ENCODE measurements at regions not wholly inside any gene's neighbourhood (a gene's known extent, or its start where the extent isn't known, plus 50 kb on each side); places are given as distances from the start of the nearest gene placed in this dataset.

DNA sequence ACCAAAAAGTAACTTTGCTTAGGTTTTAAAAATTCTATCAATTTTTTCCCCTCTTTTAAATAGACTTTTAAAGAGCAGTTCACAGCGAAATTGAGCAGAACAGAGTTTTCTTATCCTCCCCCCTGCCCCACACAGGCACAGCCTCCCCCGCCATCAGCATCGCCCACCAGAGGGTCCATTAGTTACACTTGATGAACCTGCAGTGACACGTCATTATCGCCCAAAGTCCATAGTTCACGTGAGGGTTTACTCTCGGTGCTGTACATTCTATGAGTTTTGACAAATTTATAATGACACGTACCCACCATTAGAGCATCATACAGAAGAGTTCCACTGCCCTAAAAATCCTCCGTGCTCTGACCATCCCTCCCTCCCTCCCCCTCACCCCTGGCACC lies 58.4 kb downstream of the FZD10 start:
- H3K4me3 ChIP-seq (ENCODE audit: low read length) = no peak overlapping the region
- Mint-ChIP-seq H3K36me3 (ENCODE audit: low read depth) (no peaks in the 10 kb centered on the region), H3K4me1 (peaks cover 10% of the 10 kb centered on the region), H3K4me3 (no peak overlapping the region), H3K27ac (no peak overlapping the region), H3K27me3 (ENCODE audit: insufficient read depth) (peaks cover 7% of the 10 kb centered on the region), H3K9me3 (no peaks in the 10 kb centered on the region)
- no peaks in the 10 kb centered on the region for H3K4me1 ChIP-seq (ENCODE audit: control insufficient read depth, insufficient read depth, low read length)
- WGBS, 2 experiments (ENCODE audit: insufficient coverage in 1 of 2, insufficient read length in 1 of 2) = 20 to 30% methylated on average over 5 to 9 of the region's 9 CpGs
- DNase-seq = peak; percentile 41
- no peaks in the 10 kb centered on the region for H3K36me3 ChIP-seq (ENCODE audit: control insufficient read depth, insufficient read depth, low read length)
- peaks cover 65% of the 10 kb centered on the region for H3K27me3 ChIP-seq (ENCODE audit: control insufficient read depth, insufficient read depth, low read length, poor library complexity, severe bottlenecking)
- TF ChIP-seq, protein P1, sequence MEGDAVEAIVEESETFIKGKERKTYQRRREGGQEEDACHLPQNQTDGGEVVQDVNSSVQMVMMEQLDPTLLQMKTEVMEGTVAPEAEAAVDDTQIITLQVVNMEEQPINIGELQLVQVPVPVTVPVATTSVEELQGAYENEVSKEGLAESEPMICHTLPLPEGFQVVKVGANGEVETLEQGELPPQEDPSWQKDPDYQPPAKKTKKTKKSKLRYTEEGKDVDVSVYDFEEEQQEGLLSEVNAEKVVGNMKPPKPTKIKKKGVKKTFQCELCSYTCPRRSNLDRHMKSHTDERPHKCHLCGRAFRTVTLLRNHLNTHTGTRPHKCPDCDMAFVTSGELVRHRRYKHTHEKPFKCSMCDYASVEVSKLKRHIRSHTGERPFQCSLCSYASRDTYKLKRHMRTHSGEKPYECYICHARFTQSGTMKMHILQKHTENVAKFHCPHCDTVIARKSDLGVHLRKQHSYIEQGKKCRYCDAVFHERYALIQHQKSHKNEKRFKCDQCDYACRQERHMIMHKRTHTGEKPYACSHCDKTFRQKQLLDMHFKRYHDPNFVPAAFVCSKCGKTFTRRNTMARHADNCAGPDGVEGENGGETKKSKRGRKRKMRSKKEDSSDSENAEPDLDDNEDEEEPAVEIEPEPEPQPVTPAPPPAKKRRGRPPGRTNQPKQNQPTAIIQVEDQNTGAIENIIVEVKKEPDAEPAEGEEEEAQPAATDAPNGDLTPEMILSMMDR (conservative IDR thresholded peaks at IDR 0.05) = no peak
- no peak overlapping the region for H3K9ac ChIP-seq (ENCODE audit: extremely low read depth, low read length, poor library complexity, severe bottlenecking)
- H3K27ac ChIP-seq (ENCODE audit: low read depth, low read length) = no peak overlapping the region
- H3K9me3 ChIP-seq (ENCODE audit: control insufficient read depth, low read length) = no peaks in the 10 kb centered on the region

DNA sequence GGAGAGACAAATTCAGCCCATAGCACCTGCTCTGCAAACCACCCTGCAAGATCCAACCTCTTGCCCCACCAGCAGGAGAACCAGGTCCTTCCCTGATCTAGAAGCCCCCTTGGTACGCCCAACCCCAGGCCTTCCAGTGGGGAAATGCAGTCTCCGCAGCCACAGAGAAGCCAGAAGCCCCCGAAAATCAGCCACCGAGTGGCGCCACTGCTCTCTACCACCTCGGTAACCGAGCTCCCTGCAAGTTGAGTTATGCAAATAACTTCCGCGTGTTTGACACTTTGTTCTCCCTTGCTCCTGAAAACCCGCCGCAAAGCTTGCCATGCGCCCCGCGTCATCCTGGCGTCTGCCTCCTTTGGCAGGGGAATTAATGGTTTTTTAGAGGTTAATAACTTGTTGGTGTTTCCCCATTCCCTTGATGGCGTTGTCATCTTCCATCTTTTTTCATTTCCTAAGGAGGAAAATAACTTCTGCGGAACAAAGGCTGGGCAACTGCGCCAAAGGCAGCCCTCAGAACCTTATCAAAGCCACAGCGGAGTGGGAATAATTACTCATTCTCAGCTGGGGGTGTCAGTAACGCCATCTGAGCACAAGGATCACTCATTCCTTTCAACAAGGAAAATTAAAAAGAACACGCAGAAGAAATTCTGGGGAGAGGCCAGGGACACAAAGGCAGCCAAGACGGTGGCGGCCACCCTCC lies 60.4 kb downstream of the FZD10 start:
- H3K4me3 Mint-ChIP-seq = no peak overlapping the region
- H3K36me3 ChIP-seq (ENCODE audit: control insufficient read depth, insufficient read depth, low read length) = no peaks in the 10 kb centered on the region
- peak; percentile 88 for DNase-seq
- TF ChIP-seq, protein P1 (conservative IDR thresholded peaks at IDR 0.05) = peak; percentile 66
- H3K36me3 Mint-ChIP-seq (ENCODE audit: low read depth) = no peaks in the 10 kb centered on the region
- peaks cover 26% of the 10 kb centered on the region for H3K27me3 Mint-ChIP-seq (ENCODE audit: insufficient read depth)
- H3K27ac ChIP-seq (ENCODE audit: low read depth, low read length) = peak overlapping the region; percentile 4
- H3K27me3 ChIP-seq (ENCODE audit: control insufficient read depth, insufficient read depth, low read length, poor library complexity, severe bottlenecking) = peaks cover 71% of the 10 kb centered on the region
- 86 to 88% methylated on average over 16 to 23 of the region's 23 CpGs for WGBS, 2 experiments (ENCODE audit: insufficient coverage in 1 of 2, insufficient read length in 1 of 2)
- H3K4me1 Mint-ChIP-seq = peaks cover 10% of the 10 kb centered on the region
- no peak overlapping the region for H3K27ac Mint-ChIP-seq
- H3K4me1 ChIP-seq (ENCODE audit: control insufficient read depth, insufficient read depth, low read length) = no peaks in the 10 kb centered on the region
- no peaks in the 10 kb centered on the region for H3K9me3 Mint-ChIP-seq
- H3K9ac ChIP-seq (ENCODE audit: extremely low read depth, low read length, poor library complexity, severe bottlenecking) = no peak overlapping the region
- no peak overlapping the region for H3K4me3 ChIP-seq (ENCODE audit: low read length)
- no peaks in the 10 kb centered on the region for H3K9me3 ChIP-seq (ENCODE audit: control insufficient read depth, low read length)

DNA sequence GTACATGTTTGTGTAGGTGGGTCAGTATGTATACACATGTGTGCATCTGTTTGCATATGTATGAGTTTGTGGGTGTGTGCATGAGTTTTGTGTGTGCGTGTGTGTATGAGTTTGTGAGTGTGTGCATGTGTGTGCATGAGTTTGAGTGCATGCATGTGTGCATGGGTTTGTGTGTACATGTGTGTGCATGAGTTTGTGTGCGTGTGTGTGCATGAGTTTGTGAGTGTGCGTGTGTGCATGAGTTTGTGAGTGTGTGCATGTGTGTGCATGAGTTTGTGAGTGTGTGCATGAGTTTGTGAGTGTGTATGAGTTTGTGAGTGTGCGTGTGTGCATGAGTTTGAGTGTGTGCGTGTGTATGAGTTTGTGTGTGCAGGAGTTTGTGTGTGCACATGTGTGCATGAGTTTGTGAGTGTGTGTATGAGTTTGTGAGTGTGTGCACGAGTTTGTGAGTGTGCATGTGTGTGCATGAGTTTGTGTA lies 61.5 kb downstream of the FZD10 start:
- 91 to 93% methylated on average over 6 of the region's 6 CpGs for WGBS, 2 experiments (ENCODE audit: insufficient coverage in 1 of 2, insufficient read length in 1 of 2)

More for the DNA sequence above, 61.5 kb downstream of the FZD10 start:
- peak; percentile 20 for DNase-seq
- Histone ChIP-seq H3K4me3 (ENCODE audit: low read length) (no peak overlapping the region), H3K4me1 (ENCODE audit: control insufficient read depth, insufficient read depth, low read length) (no peaks in the 10 kb centered on the region), H3K27me3 (ENCODE audit: control insufficient read depth, insufficient read depth, low read length, poor library complexity, severe bottlenecking) (peaks cover 78% of the 10 kb centered on the region), H3K36me3 (ENCODE audit: control insufficient read depth, insufficient read depth, low read length) (no peaks in the 10 kb centered on the region), H3K9ac (ENCODE audit: extremely low read depth, low read length, poor library complexity, severe bottlenecking) (no peak overlapping the region), H3K9me3 (ENCODE audit: control insufficient read depth, low read length) (no peaks in the 10 kb centered on the region), H3K27ac (ENCODE audit: low read depth, low read length) (no peak overlapping the region)
- Mint-ChIP-seq H3K36me3 (ENCODE audit: low read depth) (no peaks in the 10 kb centered on the region), H3K4me3 (no peak overlapping the region), H3K9me3 (peaks cover 8% of the 10 kb centered on the region), H3K27me3 (ENCODE audit: insufficient read depth) (peaks cover 38% of the 10 kb centered on the region), H3K4me1 (peaks cover 10% of the 10 kb centered on the region), H3K27ac (no peak overlapping the region)
- TF ChIP-seq, protein P1 (conservative IDR thresholded peaks at IDR 0.05) = no peak
